NCI-H774 (cell line): ENCODE measurements at regions not wholly inside any gene's neighbourhood (a gene's known extent, or its start where the extent isn't known, plus 50 kb on each side); places are given as distances from the start of the nearest gene placed in this dataset.
"Not testable (repeated sequence)": the region's sequence is repeated elsewhere in the genome, so short reads cannot be mapped to it uniquely, and the experiment has no call there.

Experiments used
- DNase-seq: peaks from one replicate; lab custom pipeline; 2025; lab: John Stamatoyannopoulos, UW

GRCh38 chr5:91490316-91490715 lies 107.2 kb upstream of the ARRDC3 start:
- no peak for DNase-seq

GRCh38 chr5:91487420-91487819 lies 104.3 kb upstream of the ARRDC3 start:
- no peak for DNase-seq

GRCh38 chr5:91486638-91487037 lies 103.5 kb upstream of the ARRDC3 start:
- no peak for DNase-seq

GRCh38 chr5:91484662-91485061 lies 101.5 kb upstream of the ARRDC3 start:
- DNase-seq: no peak

GRCh38 chr5:91479376-91479775 lies 96.3 kb upstream of the ARRDC3 start:
- DNase-seq: not testable (repeated sequence)

GRCh38 chr5:91478096-91478495 lies 95.0 kb upstream of the ARRDC3 start:
- no peak for DNase-seq

- DNase-seq: no peak
Observed at GRCh38 chr5:91477408-91477807, 94.3 kb upstream of the ARRDC3 start.

GRCh38 chr5:91474201-91474600 lies 91.1 kb upstream of the ARRDC3 start:
- DNase-seq: no peak

- no peak for DNase-seq
Observed at GRCh38 chr5:91472631-91473030, 89.5 kb upstream of the ARRDC3 start.

- DNase-seq: no peak
Observed at GRCh38 chr5:91469517-91470165, 86.5 kb upstream of the ARRDC3 start.

- no peak for DNase-seq
Observed at GRCh38 chr5:91468651-91469422, 85.7 kb upstream of the ARRDC3 start.

GRCh38 chr5:91464886-91465646 lies 81.9 kb upstream of the ARRDC3 start:
- no peak for DNase-seq

- DNase-seq: no peak
Observed at GRCh38 chr5:91457681-91458058, 74.6 kb upstream of the ARRDC3 start.

- no peak for DNase-seq
Observed at GRCh38 chr5:91456928-91457680, 74.0 kb upstream of the ARRDC3 start.

- no peak for DNase-seq
Observed at GRCh38 chr5:91449083-91449482, 66.0 kb upstream of the ARRDC3 start.

GRCh38 chr5:91448079-91448478 lies 65.0 kb upstream of the ARRDC3 start:
- not testable (repeated sequence) for DNase-seq

GRCh38 chr5:91446880-91447279 lies 63.8 kb upstream of the ARRDC3 start:
- DNase-seq: not testable (repeated sequence)

- no peak for DNase-seq
Observed at GRCh38 chr5:91443761-91444467, 60.8 kb upstream of the ARRDC3 start.

GRCh38 chr5:91443023-91443422 lies 59.9 kb upstream of the ARRDC3 start:
- no peak for DNase-seq

- no peak for DNase-seq
Observed at GRCh38 chr5:91441082-91441481, 58.0 kb upstream of the ARRDC3 start.

- DNase-seq: no peak
Observed at GRCh38 chr5:91438871-91439270, 55.8 kb upstream of the ARRDC3 start.

GRCh38 chr5:91436241-91436640 lies 53.1 kb upstream of the ARRDC3 start:
- DNase-seq: no peak
